Panc1 (cell line): ENCODE measurements at regions not wholly inside any gene's neighbourhood (a gene's known extent, or its start where the extent isn't known, plus 50 kb on each side); places are given as distances from the start of the nearest gene placed in this dataset.

Source experiments
- ATAC-seq: fragments of 200-7000 bp; cut with Tn5 transposase; 2 replicates; pipeline ENCODE4 v1.9.1; 2020; ENCODE audit warnings: mild to moderate bottlenecking, moderate library complexity
- BruUV-seq: library from RNA; stranded (reverse); fragments of 400-500 nt; replicated peaks from 2 replicates; lab custom pipeline; 2021; lab: Mats Ljungman, UMichigan
- CTCF ChIA-PET: fragments of 300-600 bp; sonication (Branson Sonifier 250); formaldehyde crosslinking; loops from one replicate; lab custom pipeline; 2022; ENCODE audit warnings: antibody characterized with exemption; lab: Charles Lee
- POLR2A ChIA-PET: fragments of 300-600 bp; sonication (Branson Sonifier 250); formaldehyde crosslinking; loops from one replicate; lab custom pipeline; 2022; ENCODE audit warnings: antibody characterized with exemption; lab: Charles Lee
- DNase-seq: peaks from one replicate; pipeline ENCODE4 v3.0.0-alpha.2; 2010; ENCODE audit warnings: low read depth, low spot score
- H3K27ac ChIP-seq: 2 replicates; pipeline ENCODE4 v1.5.1; 2011; ENCODE audit warnings: mild to moderate bottlenecking, low read length, inconsistent platforms
- H3K27me3 ChIP-seq: fragments of 200-500 bp; sonication (Bioruptor generic); 2 replicates; pipeline ENCODE4 v1.6.0; 2014; ENCODE audit warnings: low read length, inconsistent platforms; ENCODE audit not compliant: control insufficient read depth, insufficient read depth
- H3K36me3 ChIP-seq: fragments of 200-500 bp; sonication (Bioruptor generic); 2 replicates; pipeline ENCODE4 v1.5.1; 2014; ENCODE audit warnings: inconsistent platforms, mild to moderate bottlenecking, low read length, moderate library complexity; ENCODE audit not compliant: control insufficient read depth, insufficient read depth
- H3K4me1 ChIP-seq: 2 replicates; pipeline ENCODE4 v1.5.1; 2011; ENCODE audit warnings: inconsistent platforms, mild to moderate bottlenecking, low read length, moderate library complexity; ENCODE audit not compliant: control insufficient read depth, insufficient read depth
- H3K4me3 ChIP-seq, 2 experiments: 2 replicates each; pipeline ENCODE4 v1.5.1; 2011 to 2012; ENCODE audit warnings: low read depth in 2 of 2, low read length in 2 of 2, mild to moderate bottlenecking in 2 of 2, inconsistent platforms in 1 of 2, moderate library complexity in 1 of 2
- H3K9me3 ChIP-seq: fragments of 200-500 bp; sonication (Bioruptor generic); 2 replicates; pipeline ENCODE4 v1.5.1; 2014; ENCODE audit warnings: low read depth, mild to moderate bottlenecking, inconsistent platforms, low read length, moderate library complexity; ENCODE audit not compliant: control insufficient read depth, insufficient read depth
- CTCF ChIP-seq: fragments of 450-650 bp; IDR thresholded peaks from 2 replicates; pipeline ENCODE4 v1.5.1; 2017; ENCODE audit warnings: mild to moderate bottlenecking
- POLR2AphosphoS5 ChIP-seq: IDR thresholded peaks from 2 replicates; pipeline ENCODE4 v1.6.1; 2012; ENCODE audit warnings: mild to moderate bottlenecking, low read depth, low read length, moderate library complexity
- SIN3A ChIP-seq: IDR thresholded peaks from 2 replicates; pipeline ENCODE4 v1.6.1; 2012; ENCODE audit warnings: low read depth, mild to moderate bottlenecking, low read length, moderate library complexity, borderline replicate concordance; ENCODE audit not compliant: insufficient read depth
- TCF7L2 ChIP-seq: IDR thresholded peaks from 2 replicates; pipeline ENCODE4 v1.6.1; 2011; ENCODE audit warnings: mild to moderate bottlenecking, low read depth, low read length, inconsistent platforms
- in situ Hi-C: cut with HindIII; loops from 2 replicates; pipeline ENCODE4 v1.10.0; 2016; ENCODE audit warnings: low sequenced_read_pairs, low pct_unique_long_range_greater_than_20kb
- intact Hi-C: fragments of 100-400 bp; cut with micrococcal nuclease; formaldehyde crosslinking; loops from one replicate; pipeline ENCODE4 v1.10.0; 2022; ENCODE audit not compliant: unreplicated experiment
- TF ChIP-seq, protein P1 (sequence below), 2 experiments: IDR thresholded peaks; 2 replicates each; pipeline ENCODE4 v1.6.1; 2011 to 2012; ENCODE audit warnings: low read depth in 2 of 2, control low read depth in 1 of 2, low read length in 1 of 2, mild to moderate bottlenecking in 1 of 2, moderate library complexity in 1 of 2; ENCODE audit not compliant: insufficient read depth in 1 of 2

DNA sequence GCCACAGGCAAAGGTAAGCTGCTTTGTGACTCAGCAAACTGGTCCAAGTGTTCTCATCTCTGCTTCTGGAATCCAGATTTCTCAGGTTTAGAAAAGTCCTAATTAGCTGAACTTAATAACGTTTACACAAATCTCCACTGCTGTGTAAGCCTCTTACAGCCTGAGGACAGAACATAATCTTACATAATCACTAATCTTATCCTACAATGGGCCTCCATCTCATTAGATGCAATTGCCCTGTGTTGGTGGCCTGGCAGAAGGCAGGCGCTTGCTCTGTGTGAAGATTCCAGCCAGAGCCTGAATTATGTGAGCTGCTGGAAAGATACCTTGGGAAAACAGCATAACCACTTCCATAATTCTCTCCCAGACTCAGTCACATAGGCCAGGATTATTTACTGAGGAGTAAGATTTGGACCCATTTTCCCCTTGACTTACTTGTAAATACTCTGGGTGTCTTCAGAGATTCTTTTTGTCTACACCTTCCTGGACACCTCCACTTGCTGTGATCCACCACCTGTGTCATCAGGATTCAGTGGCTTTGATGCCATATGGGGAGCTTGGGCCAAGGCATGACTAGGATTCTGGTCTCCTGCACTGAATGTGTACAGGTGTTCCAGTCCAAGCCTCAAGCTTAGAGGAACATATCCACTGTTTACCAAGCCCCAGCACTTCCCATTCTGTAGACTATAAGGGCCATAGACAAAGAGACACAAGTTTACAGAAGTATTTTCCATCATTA lies 104.4 kb downstream of the C6orf118 start:
- in situ Hi-C loops (no loop called here), intact Hi-C loops (no loop called here)
- TF ChIP-seq POLR2AphosphoS5 (no peak), SIN3A (no peak), CTCF (no peak), TCF7L2 (no peak)
- TF ChIP-seq, protein P1, sequence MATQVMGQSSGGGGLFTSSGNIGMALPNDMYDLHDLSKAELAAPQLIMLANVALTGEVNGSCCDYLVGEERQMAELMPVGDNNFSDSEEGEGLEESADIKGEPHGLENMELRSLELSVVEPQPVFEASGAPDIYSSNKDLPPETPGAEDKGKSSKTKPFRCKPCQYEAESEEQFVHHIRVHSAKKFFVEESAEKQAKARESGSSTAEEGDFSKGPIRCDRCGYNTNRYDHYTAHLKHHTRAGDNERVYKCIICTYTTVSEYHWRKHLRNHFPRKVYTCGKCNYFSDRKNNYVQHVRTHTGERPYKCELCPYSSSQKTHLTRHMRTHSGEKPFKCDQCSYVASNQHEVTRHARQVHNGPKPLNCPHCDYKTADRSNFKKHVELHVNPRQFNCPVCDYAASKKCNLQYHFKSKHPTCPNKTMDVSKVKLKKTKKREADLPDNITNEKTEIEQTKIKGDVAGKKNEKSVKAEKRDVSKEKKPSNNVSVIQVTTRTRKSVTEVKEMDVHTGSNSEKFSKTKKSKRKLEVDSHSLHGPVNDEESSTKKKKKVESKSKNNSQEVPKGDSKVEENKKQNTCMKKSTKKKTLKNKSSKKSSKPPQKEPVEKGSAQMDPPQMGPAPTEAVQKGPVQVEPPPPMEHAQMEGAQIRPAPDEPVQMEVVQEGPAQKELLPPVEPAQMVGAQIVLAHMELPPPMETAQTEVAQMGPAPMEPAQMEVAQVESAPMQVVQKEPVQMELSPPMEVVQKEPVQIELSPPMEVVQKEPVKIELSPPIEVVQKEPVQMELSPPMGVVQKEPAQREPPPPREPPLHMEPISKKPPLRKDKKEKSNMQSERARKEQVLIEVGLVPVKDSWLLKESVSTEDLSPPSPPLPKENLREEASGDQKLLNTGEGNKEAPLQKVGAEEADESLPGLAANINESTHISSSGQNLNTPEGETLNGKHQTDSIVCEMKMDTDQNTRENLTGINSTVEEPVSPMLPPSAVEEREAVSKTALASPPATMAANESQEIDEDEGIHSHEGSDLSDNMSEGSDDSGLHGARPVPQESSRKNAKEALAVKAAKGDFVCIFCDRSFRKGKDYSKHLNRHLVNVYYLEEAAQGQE (IDR thresholded peaks at IDR 0.05; ENCODE audit: insufficient read depth in 1 of 2, low read depth in 2 of 2, low read length in 1 of 2), result no peak
- Histone ChIP-seq H3K9me3 (no peaks in the 10 kb centered on the region), H3K27ac (no peak overlapping the region), H3K27me3 (no peaks in the 10 kb centered on the region), H3K4me1 (no peaks in the 10 kb centered on the region), H3K36me3 (no peaks in the 10 kb centered on the region), H3K4me3 (no peak overlapping the region)
- no peak for ATAC-seq
- BruUV-seq, result no TSS peak
- ChIA-PET CTCF (no interaction called here), POLR2A (no interaction called here)
- no peak for DNase-seq

DNA sequence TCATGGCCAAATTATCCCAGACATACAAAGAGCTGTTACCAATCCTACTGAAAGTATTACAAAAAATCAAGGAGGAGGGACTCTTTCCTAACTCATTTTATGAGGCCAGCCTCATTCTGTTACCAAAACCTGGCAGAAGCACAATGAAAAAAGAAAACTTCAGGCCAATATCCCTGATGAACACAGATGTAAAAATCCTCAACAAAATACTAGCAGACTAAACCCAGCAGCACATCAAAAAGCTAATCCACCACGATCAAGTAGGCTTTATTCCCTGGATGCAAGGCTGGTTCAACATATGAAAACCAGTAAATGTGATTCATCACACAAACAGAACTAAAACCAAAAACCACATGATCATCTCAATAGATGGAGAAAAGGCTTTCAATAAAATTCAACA lies 109.2 kb downstream of the C6orf118 start:
- Histone ChIP-seq H3K4me3 (no peak overlapping the region), H3K27ac (no peak overlapping the region), H3K4me1 (no peaks in the 10 kb centered on the region), H3K9me3 (no peaks in the 10 kb centered on the region), H3K36me3 (no peaks in the 10 kb centered on the region; the same call in 1 of the 2 replicates), H3K27me3 (no peaks in the 10 kb centered on the region)
- TF ChIP-seq CTCF, result no peak
- TF ChIP-seq TCF7L2, result no peak
- no peak for TF ChIP-seq SIN3A
- TF ChIP-seq POLR2AphosphoS5, result no peak
- TF ChIP-seq, protein P1 (IDR thresholded peaks at IDR 0.05; ENCODE audit: insufficient read depth in 1 of 2, low read depth in 2 of 2, low read length in 1 of 2), result no peak
- DNase-seq (no peak), ATAC-seq (no peak)
- CTCF ChIA-PET, result no interaction called here
- in situ Hi-C loops, result no loop called here
- intact Hi-C loops, result no loop called here
- POLR2A ChIA-PET, result no interaction called here
- BruUV-seq, result no TSS peak
